Vagina (tissue), 2 donors: ENCODE measurements at regions not wholly inside any gene's neighbourhood (a gene's known extent, or its start where the extent isn't known, plus 50 kb on each side); places are given as distances from the start of the nearest gene placed in this dataset.

Experiments used
- CTCF ChIP-seq, 3 experiments: fragments of 450-650 bp in 2 of 3; fragments of 200-600 bp in 1 of 3; sonication (generic) in 1 of 3; IDR thresholded peaks; one replicate each; pipeline ENCODE4 v1.5.1; 2017 to 2019; ENCODE audit warnings: antibody characterized with exemption in 3 of 3, mild to moderate bottlenecking in 2 of 3, moderate library complexity in 2 of 3
- POLR2A ChIP-seq, 2 donors: fragments of 450-650 bp; IDR thresholded peaks; one replicate each; pipeline ENCODE4 v1.6.1; 2017; ENCODE audit warnings: antibody characterized with exemption in 2 of 2, mild to moderate bottlenecking in 2 of 2, moderate library complexity in 2 of 2
- POLR2AphosphoS5 ChIP-seq, 2 donors: sonication (generic); formaldehyde crosslinking; IDR thresholded peaks; one replicate each; pipeline ENCODE4 v1.9.0; 2017; ENCODE audit warnings: antibody characterized with exemption in 2 of 2, mild to moderate bottlenecking in 2 of 2, low read depth in 1 of 2; ENCODE audit not compliant: insufficient read depth in 1 of 2

GRCh38 chr7:407721-408539 is 111.7 kb downstream of the PDGFA start:
- no peak for TF ChIP-seq POLR2A (IDR thresholded peaks at IDR 0.05)
- no peak for TF ChIP-seq CTCF (IDR thresholded peaks at IDR 0.05)
- TF ChIP-seq POLR2AphosphoS5 (IDR thresholded peaks at IDR 0.05; ENCODE audit: insufficient read depth in 1 of 2, low read depth in 1 of 2) = no peak
